ENCODE measurements at regions not wholly inside any gene's neighbourhood (a gene's known extent, or its start where the extent isn't known, plus 50 kb on each side); places are given as distances from the start of the nearest gene placed in this dataset.
"Not testable (repeated sequence)": the region's sequence is repeated elsewhere in the genome, so short reads cannot be mapped to it uniquely, and the experiment has no call there.

GRCh38 chr19:28611227-28611914 lies 601.6 kb downstream of the UQCRFS1 start:
- H3K9me3 ChIP-seq; H3K36me3 ChIP-seq; DNase-seq; H3K4me1 ChIP-seq; H3K27me3 ChIP-seq; H3K4me3 ChIP-seq; ATAC-seq; intact Hi-C loops (cut with DNase I); H3K27ac ChIP-seq: not testable (repeated sequence)
- peak in 3 of 4 donors; percentile 6 to 9 (median 7) for TF ChIP-seq CTCF (IDR thresholded peaks at IDR 0.05)
- 59% methylated on average over 3 of the region's 8 CpGs for WGBS (ENCODE audit: insufficient coverage, low coverage, low lambda C conversion rate, missing lambda C conversion rate)

GRCh38 chr19:28610731-28611130 lies 602.2 kb downstream of the UQCRFS1 start:
- TF ChIP-seq CTCF (IDR thresholded peaks at IDR 0.05) (no peak), POLR2A (IDR thresholded peaks at IDR 0.05) (no peak)
- H3K9me3 ChIP-seq, result no peaks in the 10 kb centered on the region
- WGBS (ENCODE audit: insufficient coverage, low coverage, low lambda C conversion rate, missing lambda C conversion rate), result 78% methylated on average over 6 of the region's 6 CpGs

GRCh38 chr19:28609944-28610343 lies 603.0 kb downstream of the UQCRFS1 start:
- Histone ChIP-seq H3K27ac (no peak overlapping the region), H3K9me3 (no peaks in the 10 kb centered on the region), H3K36me3 (no peaks in the 10 kb centered on the region), H3K27me3 (no peaks in the 10 kb centered on the region), H3K4me1 (no peaks in the 10 kb centered on the region), H3K4me3 (no peak overlapping the region)
- WGBS (ENCODE audit: insufficient coverage, low coverage, low lambda C conversion rate, missing lambda C conversion rate), result 94% methylated on average over 3 of the region's 5 CpGs
- no peak for TF ChIP-seq POLR2A (IDR thresholded peaks at IDR 0.05)
- no peak for TF ChIP-seq CTCF (IDR thresholded peaks at IDR 0.05)
- DNase-seq, result no peak
- intact Hi-C loops (cut with DNase I), result no loop called here
- ATAC-seq, result no peak

More at GRCh38 chr19:28610731-28611130, 602.2 kb downstream of the UQCRFS1 start:
- H3K36me3 ChIP-seq, result no peaks in the 10 kb centered on the region
- DNase-seq (no peak), ATAC-seq (no peak)
- H3K27ac ChIP-seq, result no peak overlapping the region
- no peaks in the 10 kb centered on the region for H3K27me3 ChIP-seq
- intact Hi-C loops (cut with DNase I), result no loop called here
- H3K4me3 ChIP-seq, result no peak overlapping the region
- no peaks in the 10 kb centered on the region for H3K4me1 ChIP-seq

- H3K27me3 ChIP-seq, result no peaks in the 10 kb centered on the region
- intact Hi-C loops (cut with DNase I), result no loop called here
- no peak for TF ChIP-seq CTCF (IDR thresholded peaks at IDR 0.05)
- no peak for TF ChIP-seq POLR2A (IDR thresholded peaks at IDR 0.05)
- 75% methylated on average over 4 of the region's 8 CpGs for WGBS (ENCODE audit: insufficient coverage, low coverage, low lambda C conversion rate, missing lambda C conversion rate)
- H3K4me3 ChIP-seq, result no peak overlapping the region
- H3K4me1 ChIP-seq, result no peaks in the 10 kb centered on the region
- no peak overlapping the region for H3K27ac ChIP-seq
- H3K9me3 ChIP-seq, result no peaks in the 10 kb centered on the region
- H3K36me3 ChIP-seq, result no peaks in the 10 kb centered on the region
- no peak for ATAC-seq
- DNase-seq, result no peak
These were observed 603.7 kb downstream of the UQCRFS1 start for GRCh38 chr19:28609091-28609755.
